ENCODE measurements at regions not wholly inside any gene's neighbourhood (a gene's known extent, or its start where the extent isn't known, plus 50 kb on each side); places are given as distances from the start of the nearest gene placed in this dataset.

DNA sequence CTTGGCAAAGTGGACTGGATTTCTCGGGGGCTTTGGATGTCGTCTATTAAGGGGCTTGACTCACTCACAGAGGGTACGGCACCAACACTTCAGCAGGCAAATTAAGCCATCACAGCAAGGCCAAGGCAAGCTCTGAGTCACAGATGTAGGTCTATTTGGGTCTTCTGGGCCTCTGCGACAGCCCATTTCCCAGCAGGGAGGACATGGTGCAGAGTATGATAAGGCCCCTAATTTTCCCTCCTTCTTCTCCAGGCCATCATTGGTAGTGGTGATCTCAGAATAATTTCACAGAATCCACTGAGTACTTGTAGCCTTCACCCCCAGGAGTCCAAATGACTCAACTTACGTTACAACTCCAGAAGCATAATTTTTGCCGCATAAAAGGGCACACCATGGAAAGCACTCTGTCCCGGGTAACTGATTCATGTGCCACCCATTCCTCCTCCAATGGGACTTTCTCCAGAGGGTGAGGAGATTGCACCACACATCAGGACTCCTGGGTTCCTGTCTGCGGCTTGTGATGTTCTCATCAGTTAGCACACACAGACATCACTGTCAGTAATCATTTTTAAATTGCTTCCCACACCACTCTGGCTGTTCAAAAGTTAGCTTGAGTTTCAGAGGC lies 164.9 kb downstream of the TXNL1 start:
- TF ChIP-seq, protein P1, sequence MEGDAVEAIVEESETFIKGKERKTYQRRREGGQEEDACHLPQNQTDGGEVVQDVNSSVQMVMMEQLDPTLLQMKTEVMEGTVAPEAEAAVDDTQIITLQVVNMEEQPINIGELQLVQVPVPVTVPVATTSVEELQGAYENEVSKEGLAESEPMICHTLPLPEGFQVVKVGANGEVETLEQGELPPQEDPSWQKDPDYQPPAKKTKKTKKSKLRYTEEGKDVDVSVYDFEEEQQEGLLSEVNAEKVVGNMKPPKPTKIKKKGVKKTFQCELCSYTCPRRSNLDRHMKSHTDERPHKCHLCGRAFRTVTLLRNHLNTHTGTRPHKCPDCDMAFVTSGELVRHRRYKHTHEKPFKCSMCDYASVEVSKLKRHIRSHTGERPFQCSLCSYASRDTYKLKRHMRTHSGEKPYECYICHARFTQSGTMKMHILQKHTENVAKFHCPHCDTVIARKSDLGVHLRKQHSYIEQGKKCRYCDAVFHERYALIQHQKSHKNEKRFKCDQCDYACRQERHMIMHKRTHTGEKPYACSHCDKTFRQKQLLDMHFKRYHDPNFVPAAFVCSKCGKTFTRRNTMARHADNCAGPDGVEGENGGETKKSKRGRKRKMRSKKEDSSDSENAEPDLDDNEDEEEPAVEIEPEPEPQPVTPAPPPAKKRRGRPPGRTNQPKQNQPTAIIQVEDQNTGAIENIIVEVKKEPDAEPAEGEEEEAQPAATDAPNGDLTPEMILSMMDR (IDR thresholded peaks at IDR 0.05; ENCODE audit: insufficient read depth, low read depth, low read length) = no peak
- no peak for TF ChIP-seq EZH2 (IDR thresholded peaks at IDR 0.05; ENCODE audit: insufficient read depth, low read length)
